ENCODE measurements at regions not wholly inside any gene's neighbourhood (a gene's known extent, or its start where the extent isn't known, plus 50 kb on each side); places are given as distances from the start of the nearest gene placed in this dataset.

DNA sequence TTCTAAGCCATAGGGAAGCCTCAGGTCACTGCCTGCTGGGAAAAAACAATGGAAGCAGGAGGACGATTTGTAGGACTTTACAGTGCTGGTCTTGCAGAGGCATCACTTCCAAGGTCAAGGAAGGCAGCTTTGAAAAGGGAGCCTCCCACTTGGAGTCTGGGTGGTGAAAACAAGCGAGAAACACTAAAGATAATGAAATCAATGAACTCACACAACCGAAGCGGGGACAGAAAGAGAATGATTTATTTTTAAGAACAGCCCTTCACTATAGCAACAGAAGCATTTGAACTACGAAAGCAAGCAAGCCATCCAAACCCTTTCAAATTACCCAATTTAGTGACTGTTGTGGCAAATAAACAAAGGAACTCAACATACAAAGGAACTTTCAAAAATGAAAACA lies 227.5 kb downstream of the THBS2 start:
- TF ChIP-seq, protein P1, sequence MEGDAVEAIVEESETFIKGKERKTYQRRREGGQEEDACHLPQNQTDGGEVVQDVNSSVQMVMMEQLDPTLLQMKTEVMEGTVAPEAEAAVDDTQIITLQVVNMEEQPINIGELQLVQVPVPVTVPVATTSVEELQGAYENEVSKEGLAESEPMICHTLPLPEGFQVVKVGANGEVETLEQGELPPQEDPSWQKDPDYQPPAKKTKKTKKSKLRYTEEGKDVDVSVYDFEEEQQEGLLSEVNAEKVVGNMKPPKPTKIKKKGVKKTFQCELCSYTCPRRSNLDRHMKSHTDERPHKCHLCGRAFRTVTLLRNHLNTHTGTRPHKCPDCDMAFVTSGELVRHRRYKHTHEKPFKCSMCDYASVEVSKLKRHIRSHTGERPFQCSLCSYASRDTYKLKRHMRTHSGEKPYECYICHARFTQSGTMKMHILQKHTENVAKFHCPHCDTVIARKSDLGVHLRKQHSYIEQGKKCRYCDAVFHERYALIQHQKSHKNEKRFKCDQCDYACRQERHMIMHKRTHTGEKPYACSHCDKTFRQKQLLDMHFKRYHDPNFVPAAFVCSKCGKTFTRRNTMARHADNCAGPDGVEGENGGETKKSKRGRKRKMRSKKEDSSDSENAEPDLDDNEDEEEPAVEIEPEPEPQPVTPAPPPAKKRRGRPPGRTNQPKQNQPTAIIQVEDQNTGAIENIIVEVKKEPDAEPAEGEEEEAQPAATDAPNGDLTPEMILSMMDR (IDR thresholded peaks at IDR 0.05; ENCODE audit: low read depth, low read length, missing input control): no peak
- TF ChIP-seq EGR1 (IDR thresholded peaks at IDR 0.05; ENCODE audit: low read depth in 2 of 2) (no peak), TAF1 (conservative IDR thresholded peaks at IDR 0.05) (no peak), SP1 (IDR thresholded peaks at IDR 0.05) (no peak), GABPA (IDR thresholded peaks at IDR 0.05 in 1 of 2, conservative IDR thresholded peaks at IDR 0.05 in 1 of 2) (no peak), YY1 (IDR thresholded peaks at IDR 0.05) (no peak), JUND (IDR thresholded peaks at IDR 0.05) (no peak), HNF4A (conservative IDR thresholded peaks at IDR 0.05) (no peak)
- TF ChIP-seq, protein P2, sequence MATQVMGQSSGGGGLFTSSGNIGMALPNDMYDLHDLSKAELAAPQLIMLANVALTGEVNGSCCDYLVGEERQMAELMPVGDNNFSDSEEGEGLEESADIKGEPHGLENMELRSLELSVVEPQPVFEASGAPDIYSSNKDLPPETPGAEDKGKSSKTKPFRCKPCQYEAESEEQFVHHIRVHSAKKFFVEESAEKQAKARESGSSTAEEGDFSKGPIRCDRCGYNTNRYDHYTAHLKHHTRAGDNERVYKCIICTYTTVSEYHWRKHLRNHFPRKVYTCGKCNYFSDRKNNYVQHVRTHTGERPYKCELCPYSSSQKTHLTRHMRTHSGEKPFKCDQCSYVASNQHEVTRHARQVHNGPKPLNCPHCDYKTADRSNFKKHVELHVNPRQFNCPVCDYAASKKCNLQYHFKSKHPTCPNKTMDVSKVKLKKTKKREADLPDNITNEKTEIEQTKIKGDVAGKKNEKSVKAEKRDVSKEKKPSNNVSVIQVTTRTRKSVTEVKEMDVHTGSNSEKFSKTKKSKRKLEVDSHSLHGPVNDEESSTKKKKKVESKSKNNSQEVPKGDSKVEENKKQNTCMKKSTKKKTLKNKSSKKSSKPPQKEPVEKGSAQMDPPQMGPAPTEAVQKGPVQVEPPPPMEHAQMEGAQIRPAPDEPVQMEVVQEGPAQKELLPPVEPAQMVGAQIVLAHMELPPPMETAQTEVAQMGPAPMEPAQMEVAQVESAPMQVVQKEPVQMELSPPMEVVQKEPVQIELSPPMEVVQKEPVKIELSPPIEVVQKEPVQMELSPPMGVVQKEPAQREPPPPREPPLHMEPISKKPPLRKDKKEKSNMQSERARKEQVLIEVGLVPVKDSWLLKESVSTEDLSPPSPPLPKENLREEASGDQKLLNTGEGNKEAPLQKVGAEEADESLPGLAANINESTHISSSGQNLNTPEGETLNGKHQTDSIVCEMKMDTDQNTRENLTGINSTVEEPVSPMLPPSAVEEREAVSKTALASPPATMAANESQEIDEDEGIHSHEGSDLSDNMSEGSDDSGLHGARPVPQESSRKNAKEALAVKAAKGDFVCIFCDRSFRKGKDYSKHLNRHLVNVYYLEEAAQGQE (IDR thresholded peaks at IDR 0.05): no peak
- TF ChIP-seq, protein P3, sequence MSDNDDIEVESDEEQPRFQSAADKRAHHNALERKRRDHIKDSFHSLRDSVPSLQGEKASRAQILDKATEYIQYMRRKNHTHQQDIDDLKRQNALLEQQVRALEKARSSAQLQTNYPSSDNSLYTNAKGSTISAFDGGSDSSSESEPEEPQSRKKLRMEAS (IDR thresholded peaks at IDR 0.05): no peak
- TF ChIP-seq, protein P4, sequence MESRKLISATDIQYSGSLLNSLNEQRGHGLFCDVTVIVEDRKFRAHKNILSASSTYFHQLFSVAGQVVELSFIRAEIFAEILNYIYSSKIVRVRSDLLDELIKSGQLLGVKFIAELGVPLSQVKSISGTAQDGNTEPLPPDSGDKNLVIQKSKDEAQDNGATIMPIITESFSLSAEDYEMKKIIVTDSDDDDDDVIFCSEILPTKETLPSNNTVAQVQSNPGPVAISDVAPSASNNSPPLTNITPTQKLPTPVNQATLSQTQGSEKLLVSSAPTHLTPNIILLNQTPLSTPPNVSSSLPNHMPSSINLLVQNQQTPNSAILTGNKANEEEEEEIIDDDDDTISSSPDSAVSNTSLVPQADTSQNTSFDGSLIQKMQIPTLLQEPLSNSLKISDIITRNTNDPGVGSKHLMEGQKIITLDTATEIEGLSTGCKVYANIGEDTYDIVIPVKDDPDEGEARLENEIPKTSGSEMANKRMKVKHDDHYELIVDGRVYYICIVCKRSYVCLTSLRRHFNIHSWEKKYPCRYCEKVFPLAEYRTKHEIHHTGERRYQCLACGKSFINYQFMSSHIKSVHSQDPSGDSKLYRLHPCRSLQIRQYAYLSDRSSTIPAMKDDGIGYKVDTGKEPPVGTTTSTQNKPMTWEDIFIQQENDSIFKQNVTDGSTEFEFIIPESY (IDR thresholded peaks at IDR 0.05): no peak

All from liver (tissue), 3 donors.